NCI-H1694 treated with DMSO at 0.1 percent for 48 hours (cell line): ENCODE measurements at regions not wholly inside any gene's neighbourhood (a gene's known extent, or its start where the extent isn't known, plus 50 kb on each side); places are given as distances from the start of the nearest gene placed in this dataset.
A peak's percentile ranks its signal among the peaks of the same experiment; 100 is the strongest.
"Not testable (repeated sequence)": the region's sequence is repeated elsewhere in the genome, so short reads cannot be mapped to it uniquely, and the experiment has no call there.

Source experiments
- DNase-seq: peaks from one replicate; lab custom pipeline; 2025; lab: John Stamatoyannopoulos, UW

- no peak for DNase-seq
Observed at GRCh38 chr3:66808891-66809594, 189.1 kb upstream of the KBTBD8 start.

GRCh38 chr3:66809595-66809958 is 188.5 kb upstream of the KBTBD8 start:
- DNase-seq: no peak

- no peak for DNase-seq
Observed at GRCh38 chr3:66812136-66812535, 186.0 kb upstream of the KBTBD8 start.

GRCh38 chr3:66812741-66813140 is 185.4 kb upstream of the KBTBD8 start:
- DNase-seq: no peak

- DNase-seq: peak; percentile 57
Observed at GRCh38 chr3:66816090-66816761, 181.9 kb upstream of the KBTBD8 start.

GRCh38 chr3:66817951-66818557 is 180.1 kb upstream of the KBTBD8 start:
- no peak for DNase-seq

GRCh38 chr3:66819993-66820501 is 178.1 kb upstream of the KBTBD8 start:
- DNase-seq: no peak

- DNase-seq: no peak
Observed at GRCh38 chr3:66822186-66823008, 175.7 kb upstream of the KBTBD8 start.

- no peak for DNase-seq
Observed at GRCh38 chr3:66823009-66823397, 175.1 kb upstream of the KBTBD8 start.

GRCh38 chr3:66823532-66823931 is 174.6 kb upstream of the KBTBD8 start:
- no peak for DNase-seq

- no peak for DNase-seq
Observed at GRCh38 chr3:66825375-66825774, 172.7 kb upstream of the KBTBD8 start.

GRCh38 chr3:66827726-66828125 is 170.4 kb upstream of the KBTBD8 start:
- DNase-seq: no peak

- no peak for DNase-seq
Observed at GRCh38 chr3:66828303-66828702, 169.8 kb upstream of the KBTBD8 start.

GRCh38 chr3:66830301-66830700 is 167.8 kb upstream of the KBTBD8 start:
- DNase-seq: no peak

GRCh38 chr3:66831931-66832330 is 166.2 kb upstream of the KBTBD8 start:
- DNase-seq: no peak

- DNase-seq: no peak
Observed at GRCh38 chr3:66836363-66837152, 161.5 kb upstream of the KBTBD8 start.

- no peak for DNase-seq
Observed at GRCh38 chr3:66838704-66839103, 159.4 kb upstream of the KBTBD8 start.

- no peak for DNase-seq
Observed at GRCh38 chr3:66839508-66839907, 158.6 kb upstream of the KBTBD8 start.

GRCh38 chr3:66842761-66843464 is 155.2 kb upstream of the KBTBD8 start:
- not testable (repeated sequence) for DNase-seq

- no peak for DNase-seq
Observed at GRCh38 chr3:66851894-66852613, 146.1 kb upstream of the KBTBD8 start.
